HG02973 (cell line): ENCODE measurements at regions not wholly inside any gene's neighbourhood (a gene's known extent, or its start where the extent isn't known, plus 50 kb on each side); places are given as distances from the start of the nearest gene placed in this dataset.

Source experiments
- ATAC-seq: cut with Tn5 transposase; IDR thresholded peaks from one replicate; pipeline ENCODE4 v1.9.1; 2021; ENCODE audit warnings: moderate library complexity; ENCODE audit not compliant: unreplicated experiment

GRCh38 chr2:236977063-236977851 is 108.4 kb upstream of the COPS8 start:
- no peak for ATAC-seq

- no peak for ATAC-seq
Measured at GRCh38 chr2:236977852-236978398, 107.8 kb upstream of the COPS8 start.

- ATAC-seq, result no peak
Measured at GRCh38 chr2:236979664-236980063, 106.0 kb upstream of the COPS8 start.

- no peak for ATAC-seq
Measured at GRCh38 chr2:236980961-236981360, 104.7 kb upstream of the COPS8 start.

GRCh38 chr2:236981701-236982485 is 103.8 kb upstream of the COPS8 start:
- ATAC-seq, result no peak

GRCh38 chr2:236982693-236983455 is 102.8 kb upstream of the COPS8 start:
- no peak for ATAC-seq

GRCh38 chr2:236984046-236984445 is 101.6 kb upstream of the COPS8 start:
- ATAC-seq, result no peak

- ATAC-seq, result no peak
Measured at GRCh38 chr2:236985761-236986339, 99.8 kb upstream of the COPS8 start.

GRCh38 chr2:236986524-236987330 is 99.0 kb upstream of the COPS8 start:
- no peak for ATAC-seq

GRCh38 chr2:236988216-236988615 is 97.5 kb upstream of the COPS8 start:
- ATAC-seq, result no peak

GRCh38 chr2:236988690-236989624 is 96.7 kb upstream of the COPS8 start:
- ATAC-seq, result no peak

- no peak for ATAC-seq
Measured at GRCh38 chr2:236990552-236990951, 95.1 kb upstream of the COPS8 start.

GRCh38 chr2:236991874-236992273 is 93.8 kb upstream of the COPS8 start:
- no peak for ATAC-seq

- no peak for ATAC-seq
Measured at GRCh38 chr2:236993286-236993685, 92.4 kb upstream of the COPS8 start.

- ATAC-seq, result no peak
Measured at GRCh38 chr2:236994361-236994760, 91.3 kb upstream of the COPS8 start.

GRCh38 chr2:236997069-236997715 is 88.5 kb upstream of the COPS8 start:
- no peak for ATAC-seq

- no peak for ATAC-seq
Measured at GRCh38 chr2:236998236-236998635, 87.5 kb upstream of the COPS8 start.

GRCh38 chr2:236998758-236999157 is 86.9 kb upstream of the COPS8 start:
- no peak for ATAC-seq
